SJSA1 (cell line): ENCODE measurements at regions not wholly inside any gene's neighbourhood (a gene's known extent, or its start where the extent isn't known, plus 50 kb on each side); places are given as distances from the start of the nearest gene placed in this dataset.

Source experiments
- DNase-seq, 2 experiments: peaks; one replicate each; pipeline ENCODE4 v3.0.0-alpha.2; 2015 to 2020; ENCODE audit warnings: low spot score in 2 of 2, low read depth in 1 of 2
- H3K27ac ChIP-seq: fragments of 250-450 bp; sonication (Bioruptor Pico); 2 replicates; pipeline ENCODE4 v1.5.1; 2020; ENCODE audit warnings: mild to moderate bottlenecking, moderate library complexity
- H3K27me3 ChIP-seq: fragments of 250-450 bp; sonication (Bioruptor Pico); replicated peaks from 2 replicates; pipeline ENCODE4 v1.5.1; 2020; ENCODE audit warnings: mild to moderate bottlenecking, moderate library complexity
- H3K36me3 ChIP-seq: fragments of 250-450 bp; sonication (Bioruptor Pico); 2 replicates; pipeline ENCODE4 v1.5.1; 2020; ENCODE audit warnings: mild to moderate bottlenecking
- H3K4me1 ChIP-seq: fragments of 250-450 bp; sonication (Bioruptor Pico); replicated peaks from 2 replicates; pipeline ENCODE4 v1.6.1; 2021; ENCODE audit warnings: mild to moderate bottlenecking
- H3K4me3 ChIP-seq: fragments of 250-450 bp; sonication (Bioruptor Pico); 2 replicates; pipeline ENCODE4 v1.5.1; 2020; ENCODE audit warnings: mild to moderate bottlenecking
- H3K9me3 ChIP-seq: fragments of 250-450 bp; sonication (Bioruptor Pico); replicated peaks from 2 replicates; pipeline ENCODE4 v1.5.1; 2020; ENCODE audit warnings: mild to moderate bottlenecking

DNA sequence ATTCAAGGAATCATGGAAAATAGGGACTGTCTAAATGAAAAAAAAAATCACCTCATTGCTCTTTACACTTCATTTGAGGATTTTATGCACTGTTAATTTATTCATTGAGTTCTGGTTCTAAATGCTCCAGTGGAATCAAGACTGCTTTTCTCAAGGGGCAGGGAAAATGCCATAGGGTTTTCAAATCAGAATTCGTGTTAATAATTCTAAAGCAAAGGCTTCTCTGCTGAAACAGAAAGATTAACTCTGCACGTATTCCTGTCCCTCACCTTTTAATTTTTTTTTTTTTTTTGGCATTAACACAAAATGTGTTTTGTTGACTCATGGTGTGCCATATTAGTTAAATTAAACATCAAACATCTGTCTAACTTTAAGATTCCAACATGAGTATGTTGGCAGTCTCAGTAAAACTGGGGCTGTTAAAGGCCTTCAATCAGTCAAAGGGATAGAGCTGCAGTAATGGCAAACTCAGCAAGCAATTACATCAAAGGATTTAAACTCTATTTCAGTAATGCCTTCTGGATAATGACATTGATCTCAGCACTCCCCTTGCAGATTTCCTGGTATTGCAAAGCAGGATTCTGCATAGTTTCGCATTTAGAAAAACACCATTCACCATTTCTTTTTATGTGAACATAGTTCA, 878.1 kb downstream of the RAPGEF2 start:
- no peaks in the 10 kb centered on the region for H3K4me1 ChIP-seq
- no peak for DNase-seq
- no peaks in the 10 kb centered on the region for H3K27me3 ChIP-seq
- no peak overlapping the region for H3K27ac ChIP-seq
- H3K9me3 ChIP-seq, result no peaks in the 10 kb centered on the region
- no peak overlapping the region for H3K4me3 ChIP-seq
- no peaks in the 10 kb centered on the region for H3K36me3 ChIP-seq

DNA sequence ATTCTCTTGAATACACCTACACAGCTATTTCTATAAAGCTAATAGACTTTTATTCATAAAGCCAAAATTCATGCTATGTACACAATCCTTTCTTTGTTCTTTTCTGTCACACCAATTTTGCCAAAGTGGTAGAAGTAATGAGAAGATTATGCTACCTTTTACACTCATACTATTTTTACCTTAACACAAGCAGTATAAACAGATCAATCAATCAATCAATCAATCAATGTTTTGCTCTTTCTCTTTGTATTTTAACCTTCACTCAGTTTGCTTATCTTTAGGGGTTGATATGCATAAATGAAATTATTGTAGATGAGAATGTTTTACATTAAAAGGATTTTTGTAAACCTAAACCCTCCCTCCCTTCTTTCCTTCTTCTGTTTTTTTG, 878.6 kb downstream of the RAPGEF2 start:
- Histone ChIP-seq H3K4me3 (no peak overlapping the region), H3K27ac (no peak overlapping the region), H3K27me3 (no peaks in the 10 kb centered on the region), H3K4me1 (no peaks in the 10 kb centered on the region), H3K9me3 (no peaks in the 10 kb centered on the region), H3K36me3 (no peaks in the 10 kb centered on the region)
- no peak for DNase-seq

DNA sequence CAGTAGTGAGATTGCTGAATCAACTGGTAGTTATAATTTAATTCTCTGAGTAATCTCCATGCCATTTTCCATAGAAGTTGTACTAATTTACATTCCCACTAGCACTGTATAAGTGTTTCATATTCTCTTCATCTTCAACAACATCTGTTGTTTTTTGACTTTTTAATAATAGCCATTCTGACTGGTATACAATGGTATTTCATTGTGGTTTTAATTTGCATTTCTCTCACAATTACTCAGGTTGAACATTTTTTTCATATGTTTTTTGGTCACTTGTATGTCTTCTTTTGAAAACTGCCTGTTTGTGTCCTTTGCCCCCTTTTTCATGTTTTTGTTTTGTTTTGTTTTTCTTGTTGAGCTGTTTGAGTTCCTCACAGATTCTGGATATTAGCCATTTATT, 880.2 kb downstream of the RAPGEF2 start:
- Histone ChIP-seq H3K4me1 (no peaks in the 10 kb centered on the region), H3K27ac (no peak overlapping the region), H3K9me3 (no peaks in the 10 kb centered on the region), H3K27me3 (no peaks in the 10 kb centered on the region), H3K36me3 (no peaks in the 10 kb centered on the region), H3K4me3 (no peak overlapping the region)
- no peak for DNase-seq

- no peak overlapping the region for H3K27ac ChIP-seq
- H3K4me1 ChIP-seq, result no peaks in the 10 kb centered on the region
- no peaks in the 10 kb centered on the region for H3K27me3 ChIP-seq
- H3K9me3 ChIP-seq, result no peaks in the 10 kb centered on the region
- H3K36me3 ChIP-seq, result no peaks in the 10 kb centered on the region
- no peak for DNase-seq
- H3K4me3 ChIP-seq, result no peak overlapping the region
Measured at GRCh38 chr4:160009656-160010493, 907.0 kb downstream of the RAPGEF2 start.

- H3K36me3 ChIP-seq, result no peaks in the 10 kb centered on the region
- no peak overlapping the region for H3K27ac ChIP-seq
- H3K27me3 ChIP-seq, result no peaks in the 10 kb centered on the region
- DNase-seq, result no peak
- no peaks in the 10 kb centered on the region for H3K4me1 ChIP-seq
- no peaks in the 10 kb centered on the region for H3K9me3 ChIP-seq
- H3K4me3 ChIP-seq, result no peak overlapping the region
Measured at GRCh38 chr4:160019936-160020335, 917.1 kb downstream of the RAPGEF2 start.

- Histone ChIP-seq H3K4me1 (no peaks in the 10 kb centered on the region), H3K36me3 (no peaks in the 10 kb centered on the region), H3K4me3 (no peak overlapping the region), H3K9me3 (no peaks in the 10 kb centered on the region), H3K27me3 (no peaks in the 10 kb centered on the region), H3K27ac (no peak overlapping the region)
- no peak for DNase-seq
Measured at GRCh38 chr4:160020804-160021203, 917.9 kb downstream of the RAPGEF2 start.

- Histone ChIP-seq H3K4me3 (no peak overlapping the region), H3K27me3 (no peaks in the 10 kb centered on the region)
Measured at GRCh38 chr4:160021870-160022269, 919.0 kb downstream of the RAPGEF2 start.

DNA sequence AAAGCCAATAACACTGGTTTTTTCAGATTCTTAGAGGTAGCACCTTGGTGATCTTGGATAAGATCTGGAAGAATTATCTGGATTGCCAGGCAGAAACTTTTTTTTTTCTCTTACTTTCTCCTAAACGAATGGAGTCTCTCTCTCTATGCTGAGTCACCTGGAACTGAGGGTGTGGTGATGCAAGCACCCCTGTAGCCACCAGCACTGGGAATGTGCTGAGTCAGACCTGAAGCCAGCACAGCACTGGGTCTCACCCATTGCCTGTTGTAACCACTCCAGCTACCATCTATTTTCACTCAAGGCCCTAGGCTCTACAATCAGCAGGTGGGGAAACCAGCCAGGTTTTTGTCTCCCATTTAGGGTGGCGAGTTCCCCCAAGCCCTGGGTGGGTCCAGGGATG, 923.8 kb downstream of the RAPGEF2 start:
- Histone ChIP-seq H3K4me3 (no peak overlapping the region), H3K4me1 (no peaks in the 10 kb centered on the region), H3K27ac (no peak overlapping the region), H3K27me3 (no peaks in the 10 kb centered on the region), H3K36me3 (no peaks in the 10 kb centered on the region), H3K9me3 (no peaks in the 10 kb centered on the region)
- no peak for DNase-seq

More at GRCh38 chr4:160021870-160022269, 919.0 kb downstream of the RAPGEF2 start:
- Histone ChIP-seq H3K9me3 (no peaks in the 10 kb centered on the region), H3K4me1 (no peaks in the 10 kb centered on the region), H3K36me3 (no peaks in the 10 kb centered on the region), H3K27ac (no peak overlapping the region)
- no peak for DNase-seq

GRCh38 chr4:160034501-160034900, 931.6 kb downstream of the RAPGEF2 start:
- DNase-seq, result no peak
- H3K27me3 ChIP-seq, result no peaks in the 10 kb centered on the region
- H3K36me3 ChIP-seq, result no peaks in the 10 kb centered on the region
- no peaks in the 10 kb centered on the region for H3K9me3 ChIP-seq
- H3K4me1 ChIP-seq, result no peaks in the 10 kb centered on the region
- no peak overlapping the region for H3K4me3 ChIP-seq
- no peak overlapping the region for H3K27ac ChIP-seq

DNA sequence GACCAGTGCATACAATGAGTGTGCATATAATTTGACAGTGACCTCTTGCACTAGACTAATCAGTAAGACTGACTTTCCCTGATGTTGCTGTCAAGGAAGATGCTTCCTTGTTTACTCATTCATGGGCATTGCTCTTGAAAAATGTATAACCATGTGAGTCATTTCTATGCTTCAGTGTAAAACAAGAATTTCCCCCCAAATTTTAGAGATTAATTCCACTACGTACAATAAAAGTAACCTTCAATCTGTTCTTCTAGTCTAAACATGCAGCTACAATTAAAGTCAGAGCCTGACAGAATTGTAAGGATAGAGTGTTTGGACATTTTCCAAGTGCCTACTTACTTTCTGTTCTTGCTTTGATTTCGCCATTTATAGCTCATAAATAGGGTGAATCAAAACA, 935.7 kb downstream of the RAPGEF2 start:
- Histone ChIP-seq H3K36me3 (no peaks in the 10 kb centered on the region), H3K27ac (no peak overlapping the region), H3K4me1 (no peaks in the 10 kb centered on the region), H3K27me3 (no peaks in the 10 kb centered on the region), H3K9me3 (no peaks in the 10 kb centered on the region), H3K4me3 (no peak overlapping the region)
- no peak for DNase-seq

DNA sequence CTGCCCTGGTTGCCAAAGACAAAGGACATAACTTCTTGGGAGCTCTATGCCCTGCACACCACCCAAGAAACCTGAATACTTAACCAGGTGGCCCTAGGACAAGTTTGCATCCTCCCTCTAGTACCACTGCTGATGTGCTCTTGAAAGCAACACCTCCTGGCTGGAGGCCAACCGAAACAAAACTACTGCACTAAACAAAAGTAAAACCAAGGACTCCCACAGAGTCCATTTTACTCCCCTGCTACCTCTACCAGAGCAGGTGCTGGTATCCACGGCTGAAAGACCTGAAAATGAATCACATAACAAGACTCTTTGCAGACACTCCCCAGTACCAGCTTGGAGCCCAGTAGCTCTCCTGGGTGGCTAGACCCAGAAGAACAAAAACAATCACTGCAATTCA, 941.8 kb downstream of the RAPGEF2 start:
- no peaks in the 10 kb centered on the region for H3K4me1 ChIP-seq
- DNase-seq, result no peak
- no peaks in the 10 kb centered on the region for H3K36me3 ChIP-seq
- no peaks in the 10 kb centered on the region for H3K27me3 ChIP-seq
- H3K27ac ChIP-seq, result no peak overlapping the region
- no peaks in the 10 kb centered on the region for H3K9me3 ChIP-seq
- no peak overlapping the region for H3K4me3 ChIP-seq

- Histone ChIP-seq H3K4me3 (no peak overlapping the region), H3K9me3 (no peaks in the 10 kb centered on the region), H3K27ac (no peak overlapping the region), H3K4me1 (no peaks in the 10 kb centered on the region), H3K36me3 (no peaks in the 10 kb centered on the region), H3K27me3 (no peaks in the 10 kb centered on the region)
- no peak for DNase-seq
Measured at GRCh38 chr4:160082432-160083207, 979.7 kb downstream of the RAPGEF2 start.

- H3K27ac ChIP-seq, result no peak overlapping the region
- H3K4me3 ChIP-seq, result no peak overlapping the region
- no peaks in the 10 kb centered on the region for H3K36me3 ChIP-seq
- no peak for DNase-seq
- H3K4me1 ChIP-seq, result no peaks in the 10 kb centered on the region
- H3K9me3 ChIP-seq, result no peaks in the 10 kb centered on the region
- no peaks in the 10 kb centered on the region for H3K27me3 ChIP-seq
Measured at GRCh38 chr4:160091631-160092030, 988.8 kb downstream of the RAPGEF2 start.

GRCh38 chr4:160100316-160100715, 997.4 kb downstream of the RAPGEF2 start:
- Histone ChIP-seq H3K36me3 (no peaks in the 10 kb centered on the region), H3K27ac (no peak overlapping the region), H3K9me3 (no peaks in the 10 kb centered on the region), H3K4me3 (no peak overlapping the region), H3K4me1 (no peaks in the 10 kb centered on the region), H3K27me3 (no peaks in the 10 kb centered on the region)
- DNase-seq, result no peak
